Colon (tissue), 2 donors: ENCODE measurements at regions not wholly inside any gene's neighbourhood (a gene's known extent, or its start where the extent isn't known, plus 50 kb on each side); places are given as distances from the start of the nearest gene placed in this dataset.

Experiments
- FAIRE-seq: peaks from 2 replicates; lab custom pipeline; 2012; peaks lifted over from hg19 to GRCh38; lab: Jason Lieb, UNC
- donor health status: control.
- donor health status: control.

DNA sequence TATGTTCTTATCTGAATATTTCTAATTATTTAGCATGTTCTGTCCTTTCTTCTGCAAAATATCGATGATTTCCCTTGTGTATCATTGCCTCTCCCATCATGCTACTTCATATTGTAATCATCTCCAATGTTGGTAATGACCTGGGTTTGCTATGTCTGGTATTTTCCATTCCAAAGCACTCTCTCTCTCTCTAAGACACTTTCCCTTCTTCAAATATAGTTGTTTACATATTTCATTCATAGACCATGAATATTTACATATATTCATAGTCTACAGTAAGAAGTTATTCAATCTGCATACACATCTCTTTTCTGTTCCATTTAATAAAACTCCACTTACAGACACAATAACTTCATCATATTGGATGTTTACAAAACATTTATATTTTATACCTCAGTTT lies 1516.5 kb upstream of the FLRT2 start:
- no peak for FAIRE-seq

DNA sequence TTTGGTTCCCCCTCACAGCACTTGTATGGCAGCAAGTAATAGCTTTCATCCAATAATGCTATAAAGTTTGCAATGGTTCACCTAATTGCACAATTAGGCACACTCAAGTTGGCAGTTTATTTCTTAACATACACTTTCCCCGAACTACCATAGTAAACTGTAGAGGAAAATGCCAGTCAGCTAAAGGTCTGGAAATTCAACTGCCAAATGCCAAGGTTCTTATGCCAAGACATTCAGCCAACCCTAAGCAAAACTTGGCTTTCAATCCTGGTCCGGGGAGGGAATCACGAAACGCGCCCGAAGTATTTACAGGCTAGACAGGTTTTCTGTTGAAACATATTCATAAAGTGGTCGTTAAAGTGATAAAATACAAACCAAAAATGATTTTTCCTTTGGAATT lies 1512.4 kb upstream of the FLRT2 start:
- FAIRE-seq = no peak

DNA sequence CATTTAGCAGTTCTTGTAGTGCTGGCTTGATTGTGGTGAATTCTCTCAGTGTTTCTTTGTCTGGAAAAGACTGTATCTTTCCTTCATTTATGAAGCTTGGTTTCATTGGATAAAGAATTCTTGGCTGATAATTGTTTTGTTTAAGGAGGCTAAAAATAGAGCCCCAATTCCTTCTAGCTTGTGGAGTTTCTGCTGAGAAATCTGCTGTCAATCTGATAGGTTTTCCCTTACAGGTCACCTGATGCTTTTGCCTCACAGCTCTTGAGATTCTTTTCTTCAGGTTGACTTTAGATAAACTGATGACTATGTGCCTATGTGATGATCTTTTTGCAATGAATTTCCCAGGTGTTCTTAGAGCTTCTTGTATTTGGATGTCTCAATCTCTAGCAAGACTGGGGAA lies 1508.5 kb upstream of the FLRT2 start:
- FAIRE-seq = no peak

DNA sequence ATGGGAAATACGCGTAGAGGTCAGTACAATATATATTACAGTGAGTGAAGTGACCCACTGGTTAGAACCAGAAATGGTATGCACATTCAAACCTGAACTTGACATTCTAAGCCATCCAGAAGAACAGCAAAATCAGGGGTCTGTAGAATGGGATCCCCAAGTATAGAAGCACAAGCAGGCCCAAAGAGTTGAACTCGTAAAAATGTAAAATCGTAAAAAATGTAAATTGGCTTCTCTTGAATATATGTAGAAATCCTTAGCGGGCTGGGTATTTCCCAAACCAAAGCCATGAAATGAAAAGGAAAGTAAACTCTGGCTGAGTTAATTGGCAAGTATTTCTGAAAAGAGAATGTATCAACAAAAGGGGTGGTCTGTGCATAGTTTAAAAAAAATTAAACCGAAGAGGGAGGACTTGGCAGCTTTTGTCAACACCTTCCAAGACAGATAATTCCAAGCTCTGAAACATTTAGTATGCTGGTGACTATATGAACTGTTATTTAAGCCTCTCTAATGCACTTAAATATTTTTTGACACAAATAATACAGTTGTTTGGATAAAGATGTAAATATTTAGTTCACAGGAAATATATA lies 1505.6 kb upstream of the FLRT2 start:
- FAIRE-seq = no peak

DNA sequence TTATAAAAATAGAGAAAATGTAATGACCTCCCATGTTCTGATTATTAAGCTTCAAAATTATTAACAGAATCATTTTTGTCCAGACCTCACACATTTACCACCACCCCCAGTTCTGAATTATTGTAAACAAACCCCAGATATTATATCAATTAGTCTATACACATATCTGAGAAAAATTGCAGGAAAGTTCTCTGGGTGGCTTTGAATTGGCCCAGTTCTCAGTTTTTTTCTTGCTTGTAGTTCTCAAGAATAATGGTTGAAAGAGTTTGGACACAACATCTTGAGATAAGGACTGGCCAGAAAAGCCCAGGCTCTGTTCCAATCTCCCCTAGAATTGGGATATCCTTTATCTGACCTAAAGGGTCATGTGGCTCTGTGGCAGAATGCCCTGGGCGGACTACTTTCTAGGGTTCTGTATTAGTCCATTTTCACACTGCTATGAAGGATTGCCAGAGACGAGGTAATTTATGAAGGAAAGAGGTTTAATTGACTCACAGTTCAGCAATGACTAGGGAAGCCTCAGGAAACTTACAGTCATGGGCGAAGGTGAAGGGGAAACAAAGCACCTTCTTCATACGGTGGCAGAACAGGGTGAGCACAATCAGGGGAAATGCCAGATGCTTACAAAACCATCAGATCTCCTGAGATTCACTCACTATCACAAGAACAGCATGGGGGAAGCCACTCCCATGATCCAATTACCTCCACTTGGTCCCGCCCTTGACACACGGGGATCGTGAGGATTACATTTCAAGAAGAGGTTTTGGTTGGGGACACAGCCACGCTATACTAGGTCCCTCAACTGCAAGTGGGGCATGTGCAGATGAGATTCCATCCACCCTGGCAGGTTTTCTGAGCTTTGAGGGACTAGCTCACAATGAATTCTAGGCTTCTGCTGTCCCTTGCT lies 1504.6 kb upstream of the FLRT2 start:
- FAIRE-seq = no peak

DNA sequence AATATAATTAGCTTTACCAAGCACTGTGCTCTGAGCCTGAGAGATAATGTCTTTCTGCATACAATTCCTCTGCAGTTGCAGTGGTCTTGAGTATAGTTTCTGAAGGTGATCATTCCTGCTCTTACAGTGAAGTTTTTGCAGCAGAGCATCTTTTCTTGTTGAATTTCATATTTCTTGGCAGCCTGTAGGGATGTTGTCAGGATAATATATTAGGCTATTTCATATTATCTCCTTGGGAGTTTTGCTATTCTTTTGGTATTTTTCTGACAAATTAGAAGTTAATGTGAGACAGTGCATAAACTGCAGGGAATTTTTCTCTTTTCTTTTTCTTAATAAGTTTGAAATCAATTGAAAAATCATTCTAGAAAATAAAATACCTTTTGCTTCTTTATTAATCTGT lies 1502.6 kb upstream of the FLRT2 start:
- FAIRE-seq = no peak

DNA sequence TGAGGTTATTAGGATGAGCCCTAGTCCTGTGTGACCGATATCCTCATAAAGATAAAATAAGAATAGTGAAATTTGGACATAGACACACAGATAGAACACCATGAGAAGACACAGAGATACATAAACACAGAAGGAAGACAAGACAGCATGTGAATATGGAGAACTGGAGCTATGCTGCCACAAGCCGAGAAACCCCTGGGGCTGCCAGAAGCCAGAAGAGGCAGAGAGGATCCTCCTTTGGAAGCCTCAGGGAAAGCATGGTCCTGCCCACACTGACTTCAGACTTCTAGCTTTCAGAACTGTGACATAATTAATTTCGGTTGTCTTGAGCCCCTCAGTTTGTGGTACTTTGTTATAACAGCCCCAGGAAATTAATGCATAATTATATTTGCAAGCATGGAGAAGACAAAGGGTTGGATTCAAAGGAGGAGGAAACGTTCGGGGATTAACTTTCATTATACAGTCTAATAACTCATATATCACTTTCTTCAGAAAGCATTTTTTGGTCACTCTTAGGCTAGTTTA lies 1501.8 kb upstream of the FLRT2 start:
- FAIRE-seq = no peak

DNA sequence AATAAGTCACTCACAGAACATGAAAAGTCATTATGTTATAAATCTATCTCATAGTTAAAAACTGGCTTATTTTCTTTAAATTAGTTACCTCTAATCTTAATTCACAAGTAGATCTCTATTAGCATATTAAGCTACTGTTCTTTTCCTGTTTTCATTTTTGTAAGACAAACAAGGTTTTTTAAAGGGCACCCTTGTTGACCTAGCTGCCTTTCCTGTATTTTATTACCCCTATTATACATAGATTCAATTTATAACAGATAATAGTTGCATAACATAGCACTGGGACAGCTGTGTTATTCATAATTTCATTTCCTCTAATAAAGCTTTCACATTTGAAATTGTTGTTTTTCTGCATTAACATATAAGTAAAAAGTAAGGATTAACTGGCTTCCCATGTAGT lies 1500.7 kb upstream of the FLRT2 start:
- no peak for FAIRE-seq

DNA sequence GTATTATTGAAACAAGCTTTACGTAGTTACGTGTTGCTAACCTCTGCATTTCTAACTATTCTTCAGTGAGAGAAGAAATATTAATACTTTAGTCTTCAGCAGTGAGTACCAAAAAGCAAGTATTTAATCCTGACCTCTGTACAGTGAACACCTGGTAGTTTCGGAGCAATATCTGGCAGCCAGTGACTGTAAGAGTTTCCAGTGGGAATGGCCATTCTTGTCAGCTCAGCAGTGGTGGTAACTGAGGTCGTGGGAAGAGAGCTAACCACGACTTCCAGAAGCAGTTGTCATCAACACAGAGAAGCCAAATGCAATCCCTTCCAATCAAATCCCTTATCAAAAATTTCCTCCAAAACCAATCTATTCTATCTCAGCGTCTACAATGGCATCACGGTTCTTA lies 1500.2 kb upstream of the FLRT2 start:
- no peak for FAIRE-seq

DNA sequence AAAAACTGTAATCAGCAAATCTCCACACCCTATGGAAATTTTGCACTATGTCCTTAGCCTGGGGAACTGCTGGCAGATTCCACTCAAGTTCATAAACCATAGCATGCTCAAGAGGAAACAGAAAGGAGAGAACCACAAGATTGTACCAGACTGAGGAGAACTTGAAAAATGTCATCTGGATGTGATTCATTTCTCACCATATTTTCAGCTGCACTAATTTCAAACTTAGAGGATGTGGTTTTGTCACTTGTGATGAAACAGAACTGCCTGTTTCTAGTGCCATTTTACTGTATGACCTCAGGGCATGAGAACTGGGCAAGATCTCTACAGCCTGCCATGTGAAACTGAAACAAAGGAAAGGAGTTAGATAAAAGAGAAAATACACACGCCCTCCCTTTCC lies 1493.1 kb upstream of the FLRT2 start:
- FAIRE-seq = no peak

DNA sequence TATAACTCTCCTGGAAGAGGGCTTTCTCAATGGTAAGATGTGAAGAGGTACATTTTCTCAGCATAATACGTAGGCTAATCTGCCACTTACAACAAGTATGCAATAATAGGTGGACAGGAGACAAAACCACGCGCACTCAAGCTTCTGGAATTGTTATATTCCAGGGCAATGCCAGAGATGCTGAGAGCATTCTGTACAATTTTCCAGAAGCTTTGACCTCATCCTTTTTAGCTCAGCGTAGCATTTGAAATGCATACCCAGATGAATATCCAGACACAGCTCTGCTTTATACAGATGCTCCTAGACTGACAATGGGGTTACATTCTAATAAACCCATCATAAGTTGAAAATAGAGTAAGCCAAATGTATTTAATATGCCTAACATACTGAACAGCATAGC lies 1492.4 kb upstream of the FLRT2 start:
- no peak for FAIRE-seq

DNA sequence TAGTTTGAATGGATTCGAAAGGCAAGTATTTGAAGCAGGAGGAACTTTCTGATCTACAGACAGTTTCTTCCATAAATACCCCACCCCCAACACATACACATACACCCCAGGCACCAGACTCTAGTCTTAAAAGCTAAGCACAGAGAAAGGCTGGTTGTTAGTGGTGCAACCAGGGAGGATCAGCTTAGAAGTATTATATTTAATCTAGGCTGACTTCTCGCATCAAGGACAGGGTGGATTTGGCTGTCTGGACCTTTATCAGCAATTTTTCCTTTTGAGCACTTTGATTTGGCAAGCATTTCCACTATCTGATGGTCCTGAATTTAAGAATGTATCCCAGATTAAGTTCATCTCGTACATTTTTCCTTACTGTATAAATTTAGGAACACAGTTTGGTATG lies 1489.8 kb upstream of the FLRT2 start:
- no peak for FAIRE-seq

DNA sequence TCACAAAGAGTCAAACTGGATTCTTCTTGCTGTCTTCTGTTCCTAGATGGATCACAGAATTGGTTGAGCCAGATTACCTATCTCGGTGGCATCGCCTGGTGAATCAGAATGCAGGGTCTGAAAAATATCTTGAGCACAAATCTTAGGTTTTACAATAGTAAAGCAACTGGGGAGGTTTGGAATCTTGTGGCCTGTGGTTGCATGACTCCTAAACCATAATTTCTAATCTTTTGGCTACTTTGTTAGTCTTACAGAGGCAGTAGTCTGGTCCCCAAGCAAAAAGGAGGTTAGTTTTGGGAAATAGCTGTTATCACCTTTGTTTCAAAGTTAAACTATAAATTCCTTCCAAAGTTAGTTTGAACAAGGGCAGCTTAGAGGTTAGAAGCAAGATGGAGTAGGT lies 1488.5 kb upstream of the FLRT2 start:
- FAIRE-seq = no peak

DNA sequence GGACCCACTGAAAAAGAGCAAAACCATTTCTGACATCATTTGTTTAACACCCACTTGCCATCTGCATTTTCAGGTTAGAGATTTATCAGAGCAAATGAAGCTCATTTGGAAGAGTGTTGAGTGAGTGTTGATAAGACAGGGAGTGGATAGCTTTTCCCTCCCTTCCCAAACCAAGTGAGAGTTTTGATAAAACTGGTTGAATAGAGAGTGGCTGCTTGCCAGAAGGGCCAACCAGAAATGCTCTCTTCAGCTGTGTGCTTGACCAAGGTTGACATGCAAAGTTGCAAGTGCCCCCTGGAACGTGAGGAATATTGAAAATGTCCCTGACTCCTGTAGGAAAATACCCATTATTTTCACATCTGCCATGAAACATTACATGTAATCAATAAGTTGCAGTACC lies 1487.0 kb upstream of the FLRT2 start:
- FAIRE-seq = no peak

DNA sequence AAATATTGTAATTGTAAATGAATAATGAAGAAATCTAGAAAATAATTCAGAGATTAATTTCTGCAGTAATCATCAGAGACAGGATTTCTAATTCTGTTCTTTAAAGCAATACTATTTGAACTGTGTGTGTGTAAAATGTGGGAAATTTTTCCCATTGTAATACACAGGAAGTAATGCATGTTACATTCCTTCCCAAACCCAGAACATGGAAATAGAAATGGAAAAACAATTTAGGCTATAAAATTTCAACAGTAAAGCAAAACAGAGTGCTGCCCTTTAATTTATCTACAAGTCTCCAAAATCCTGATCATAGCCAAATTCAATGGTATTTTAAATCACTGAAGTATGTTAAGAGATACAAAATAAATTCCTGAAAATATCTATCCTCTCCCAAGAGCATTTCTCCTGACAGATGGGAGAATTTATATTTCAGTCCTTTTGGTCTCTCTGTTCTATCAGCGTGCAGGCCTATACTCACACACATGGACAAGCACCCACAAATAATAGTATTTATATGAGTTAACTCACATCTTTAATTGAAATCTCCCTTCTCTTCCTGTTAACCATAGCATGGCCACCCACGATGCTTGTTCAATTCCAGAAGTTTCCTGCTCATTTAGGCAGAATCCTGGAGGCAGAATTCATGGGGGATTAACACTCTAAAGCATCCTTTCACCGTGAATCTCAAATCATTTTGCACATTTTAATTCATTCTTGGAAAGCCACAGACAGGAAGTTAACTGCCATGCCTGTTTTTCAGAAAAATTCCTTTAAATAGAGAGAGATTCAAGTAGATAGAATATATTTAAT lies 1465.4 kb upstream of the FLRT2 start:
- FAIRE-seq = no peak

DNA sequence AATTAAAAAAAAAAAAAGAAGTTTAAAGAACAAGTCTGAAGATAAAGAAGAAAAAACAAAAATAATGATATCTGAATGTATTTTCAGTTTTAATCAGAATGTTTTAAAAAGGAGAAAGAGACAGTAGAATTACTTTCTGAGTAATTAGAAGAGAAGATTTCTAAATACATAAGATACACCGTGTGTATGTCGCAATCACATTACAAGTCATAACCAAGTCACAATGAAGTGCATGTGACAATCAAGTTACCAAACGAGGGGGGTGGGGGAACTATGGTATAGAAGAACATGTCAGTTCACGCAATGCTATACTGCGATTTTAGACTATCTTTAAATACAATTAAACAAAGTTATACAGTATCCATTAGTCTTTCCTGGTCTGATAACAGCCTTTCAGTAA lies 1464.1 kb upstream of the FLRT2 start:
- FAIRE-seq = no peak

DNA sequence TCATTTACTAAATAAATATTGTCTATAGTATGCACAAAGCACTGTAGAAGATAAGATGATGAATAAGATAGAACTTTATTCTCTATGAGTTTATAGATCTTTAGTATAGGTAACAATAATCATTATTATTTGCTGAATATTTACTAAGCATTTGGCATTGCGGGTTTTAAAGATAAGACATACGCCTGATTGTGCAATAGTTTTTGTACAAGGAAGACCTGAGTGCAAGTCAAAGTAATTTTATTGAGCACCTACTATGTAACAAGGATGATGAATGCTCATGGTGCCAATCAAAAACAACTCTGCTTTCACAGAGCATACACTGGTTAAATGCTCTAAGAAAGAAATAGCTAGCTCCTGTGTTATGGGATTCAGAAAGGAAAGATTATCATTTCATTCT lies 1461.7 kb upstream of the FLRT2 start:
- FAIRE-seq = no peak

DNA sequence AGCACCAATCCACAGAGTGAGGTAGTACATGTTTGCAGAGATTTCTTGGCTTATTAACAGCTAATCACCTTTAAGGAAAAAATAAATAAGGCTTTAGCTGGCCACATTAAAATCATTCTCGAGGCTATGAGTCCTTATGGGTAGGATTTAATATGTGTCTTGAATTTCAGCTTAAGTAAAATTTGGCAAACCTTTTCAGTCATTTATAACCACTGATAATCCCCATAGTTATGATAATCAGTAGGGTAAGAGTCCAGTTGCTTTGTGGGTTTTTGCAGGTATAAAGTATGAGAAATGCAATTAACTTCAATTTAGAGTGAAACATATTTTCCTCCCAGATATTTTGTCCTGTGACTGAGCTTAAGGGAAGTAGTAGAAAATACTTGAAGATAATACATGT lies 1458.9 kb upstream of the FLRT2 start:
- FAIRE-seq = no peak

DNA sequence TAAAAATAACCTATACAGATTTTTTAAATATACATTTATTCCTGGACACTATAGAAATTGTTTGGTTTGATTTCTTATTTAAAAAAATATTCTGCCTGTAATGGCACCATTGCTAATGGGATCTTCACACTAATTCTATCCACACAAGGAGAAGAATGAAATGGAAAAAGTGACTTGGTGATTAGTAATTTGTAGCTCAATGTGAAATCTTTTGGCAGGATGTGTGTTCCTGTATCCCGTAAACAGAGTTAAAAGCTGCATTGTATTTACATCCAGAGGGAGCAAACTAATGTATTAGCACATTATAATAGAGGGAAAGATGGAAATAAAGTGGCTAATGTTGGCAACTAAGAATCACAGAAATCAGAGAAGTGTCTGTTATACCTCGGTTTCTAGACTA lies 1455.3 kb upstream of the FLRT2 start:
- FAIRE-seq = no peak

DNA sequence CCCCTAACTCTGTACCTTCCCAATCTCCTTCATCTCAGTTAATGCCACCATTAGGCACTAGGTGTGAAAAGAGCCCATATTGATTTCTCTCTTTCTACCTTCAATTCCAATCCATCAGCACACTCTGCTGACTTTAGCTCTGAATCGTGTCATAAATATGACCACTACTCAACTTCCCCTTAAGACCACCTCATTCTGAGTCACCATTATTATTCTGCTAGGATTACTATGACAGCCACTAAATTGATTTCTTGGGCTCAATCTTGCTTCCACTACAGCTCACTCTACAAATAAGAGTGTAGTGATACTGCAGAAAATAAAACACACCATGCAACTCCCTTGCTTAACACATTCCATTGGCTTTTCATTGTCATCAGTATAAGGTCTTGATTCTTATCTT lies 1449.0 kb upstream of the FLRT2 start:
- no peak for FAIRE-seq

DNA sequence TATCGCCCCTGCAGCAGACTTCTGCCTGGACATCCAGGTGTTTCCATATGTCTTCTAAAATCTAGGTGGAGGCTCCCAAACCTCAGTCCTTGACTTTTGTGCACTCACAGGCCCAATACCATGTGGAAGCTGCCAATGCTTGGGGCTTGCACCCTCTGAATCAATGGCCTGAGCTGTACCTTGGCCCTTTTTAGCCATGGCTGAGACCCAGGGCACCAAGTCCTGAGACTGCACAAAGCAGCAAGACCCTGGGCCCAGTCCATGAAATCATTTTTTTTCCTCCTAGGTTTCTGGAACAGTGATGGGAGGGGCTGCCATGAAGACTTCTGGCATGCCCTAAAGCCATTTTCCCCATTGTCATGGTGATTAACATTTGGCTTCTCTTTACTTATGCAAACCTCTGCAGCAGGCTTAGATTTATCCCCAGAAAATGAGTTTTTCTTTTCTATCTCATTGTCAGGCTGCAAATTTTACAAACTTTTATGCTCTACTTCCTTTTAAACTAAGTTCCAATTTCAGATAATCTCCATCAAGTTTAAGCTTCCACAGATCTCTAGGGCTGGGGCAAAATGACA lies 1445.8 kb upstream of the FLRT2 start:
- no peak for FAIRE-seq

DNA sequence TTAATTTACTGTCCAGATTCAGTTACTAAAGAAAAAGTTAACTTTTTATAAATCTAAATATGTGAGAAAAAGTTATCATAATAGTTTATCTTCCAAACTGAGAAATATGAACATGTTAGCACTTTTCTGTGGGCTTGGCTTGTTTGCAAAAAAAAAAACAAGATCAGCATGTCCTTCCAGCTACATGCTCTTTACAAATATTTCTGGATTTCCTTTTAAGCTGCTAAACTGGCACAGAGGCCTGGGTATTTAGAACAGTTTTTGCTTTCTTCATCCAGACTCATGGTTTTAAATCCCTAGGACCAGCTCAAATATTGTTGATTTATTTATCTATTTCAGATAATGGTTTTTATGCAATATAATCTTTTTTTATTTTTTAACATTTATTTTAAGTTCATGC lies 1444.5 kb upstream of the FLRT2 start:
- FAIRE-seq = no peak

DNA sequence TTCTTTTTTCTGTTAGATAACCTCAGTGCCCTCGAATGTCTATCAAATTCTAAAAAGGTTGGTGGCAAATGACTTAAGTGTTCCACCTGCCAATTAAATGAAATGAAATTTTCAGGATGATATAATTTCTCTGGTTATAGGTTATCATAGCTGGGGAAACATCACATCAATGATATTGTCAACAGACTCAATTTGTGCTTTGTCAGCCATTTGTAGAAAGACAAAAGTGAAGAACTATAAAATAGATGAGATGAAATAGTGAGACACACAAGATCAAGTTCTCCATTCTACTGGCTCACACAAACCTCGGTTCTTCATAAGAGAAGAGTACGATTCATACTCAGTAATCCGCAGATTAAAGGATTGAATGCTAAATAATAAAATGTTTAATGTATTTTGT lies 1443.2 kb upstream of the FLRT2 start:
- no peak for FAIRE-seq
